ENCODE measurements at regions not wholly inside any gene's neighbourhood (a gene's known extent, or its start where the extent isn't known, plus 50 kb on each side); places are given as distances from the start of the nearest gene placed in this dataset.

- H3K56ac ChIP-seq (ENCODE audit: extremely low read depth, insufficient read depth, low read length): no peak overlapping the region
- H2BK20ac ChIP-seq (ENCODE audit: low read depth, low read length): no peak overlapping the region
- ATAC-seq (ENCODE audit: low read depth): no peak
- ChIA-PET POLR2A (ENCODE audit: unreplicated experiment) (no interaction called here), CTCF (no interaction called here)
- no peak overlapping the region for H3K4me3 ChIP-seq (ENCODE audit: insufficient read depth, low read depth, low read length)
- H4K8ac ChIP-seq (ENCODE audit: low read depth in 2 of 2, low read length in 2 of 2): no peak overlapping the region
- dilution Hi-C loops (cut with HindIII; ENCODE audit: low sequenced_read_pairs, unreplicated experiment) (no loop called here), intact Hi-C loops (cut with micrococcal nuclease) (no loop called here), in situ Hi-C loops (cut with MboI; ENCODE audit: low sequenced_read_pairs) (no loop called here)
- no peak overlapping the region for H2BK5ac ChIP-seq (ENCODE audit: low read depth, low read length, poor library complexity, severe bottlenecking)
- no peak overlapping the region for H2BK120ac ChIP-seq (ENCODE audit: low read depth, low read length)
- H2AK5ac ChIP-seq (ENCODE audit: low read depth, low read length): no peak overlapping the region
- H3K4me1 ChIP-seq (ENCODE audit: control insufficient read depth, insufficient read depth, low read length): no peaks in the 10 kb centered on the region
- H3K14ac ChIP-seq (replicated peaks; ENCODE audit: low read depth, low read length): no peak overlapping the region
- H3K18ac ChIP-seq (ENCODE audit: low read depth, low read length): no peak overlapping the region
- H3K9ac ChIP-seq (ENCODE audit: low read depth, low read length): no peak overlapping the region
- H2BK15ac ChIP-seq (ENCODE audit: low read depth, low read length): no peak overlapping the region
- H3K23ac ChIP-seq (ENCODE audit: low read depth, low read length): no peak overlapping the region
- TF ChIP-seq CTCF (conservative IDR thresholded peaks at IDR 0.05; ENCODE audit: low read depth, low read length) (no peak), MAFK (IDR thresholded peaks at IDR 0.05; ENCODE audit: low read depth, low read length) (no peak), RAD21 (IDR thresholded peaks at IDR 0.05; ENCODE audit: low read length) (no peak), BHLHE40 (IDR thresholded peaks at IDR 0.05; ENCODE audit: low read depth, low read length) (no peak), MAZ (IDR thresholded peaks at IDR 0.05; ENCODE audit: borderline replicate concordance, low read depth, low read length) (no peak), CEBPB (IDR thresholded peaks at IDR 0.05; ENCODE audit: low read depth, low read length) (no peak), NFE2L2 (IDR thresholded peaks at IDR 0.05; ENCODE audit: low read depth, low read length) (no peak), USF2 (IDR thresholded peaks at IDR 0.05; ENCODE audit: low read depth, low read length) (no peak), POLR2A (IDR thresholded peaks at IDR 0.05; ENCODE audit: low read depth, low read length) (no peak), CHD1 (IDR thresholded peaks at IDR 0.05; ENCODE audit: low read depth, low read length) (no peak), MXI1 (IDR thresholded peaks at IDR 0.05; ENCODE audit: borderline replicate concordance, low read depth, low read length) (no peak), RFX5 (IDR thresholded peaks at IDR 0.05; ENCODE audit: low read depth, low read length) (no peak), ELK1 (IDR thresholded peaks at IDR 0.05; ENCODE audit: borderline replicate concordance, low read depth, low read length) (no peak), RCOR1 (IDR thresholded peaks at IDR 0.05; ENCODE audit: insufficient replicate concordance, low read length) (no peak), FOS (IDR thresholded peaks at IDR 0.05; ENCODE audit: low read depth, low read length) (no peak), SMC3 (IDR thresholded peaks at IDR 0.05; ENCODE audit: low read depth, low read length) (no peak)
- H3K79me1 ChIP-seq (ENCODE audit: low read depth in 1 of 2, low read length in 2 of 2): no peaks in the 10 kb centered on the region
- H3K36me3 ChIP-seq (ENCODE audit: control insufficient read depth, insufficient read depth, low read length): no peaks in the 10 kb centered on the region
- H3K27me3 ChIP-seq (ENCODE audit: control insufficient read depth, insufficient read depth, low read length): no peaks in the 10 kb centered on the region
- no peak overlapping the region for H2AFZ ChIP-seq (replicated peaks; ENCODE audit: low read length, poor library complexity)
- no peaks in the 10 kb centered on the region for H3K9me1 ChIP-seq (ENCODE audit: insufficient read depth, low read length)
- no peak overlapping the region for H3K27ac ChIP-seq (ENCODE audit: insufficient read depth, low read length)
- no peak for DNase-seq
- H2AK9ac ChIP-seq (replicated peaks; ENCODE audit: low read depth, low read length, poor library complexity): no peak overlapping the region
- no peak overlapping the region for H3K4ac ChIP-seq (ENCODE audit: low read depth, low read length)
- BruUV-seq (replicated peaks): no TSS peak
- H3K9me3 ChIP-seq (ENCODE audit: control insufficient read depth, insufficient read depth, low read length): no peaks in the 10 kb centered on the region
- no peaks in the 10 kb centered on the region for H4K20me1 ChIP-seq (ENCODE audit: insufficient read depth, low read length)
- no peak overlapping the region for H4K5ac ChIP-seq (ENCODE audit: low read depth, low read length)
- no peak overlapping the region for H4K91ac ChIP-seq (ENCODE audit: insufficient read depth, low read depth, low read length)
- H3K4me2 ChIP-seq (ENCODE audit: low read depth, low read length): no peak overlapping the region
Measured at GRCh38 chr12:93288626-93289025, 89.1 kb upstream of the NUDT4 start.

All from IMR-90 (cell line).